Lower leg skin (tissue), 4 donors: ENCODE measurements at regions not wholly inside any gene's neighbourhood (a gene's known extent, or its start where the extent isn't known, plus 50 kb on each side); places are given as distances from the start of the nearest gene placed in this dataset.

Experiments
- DNase-seq, 2 donors: peaks; one replicate each; pipeline ENCODE4 v3.0.0-alpha.2; 2019; ENCODE audit warnings: low spot score in 2 of 2
- H3K4me3 ChIP-seq: fragments of 200-600 bp; sonication (generic); 2 replicates; pipeline ENCODE4 v1.5.1; 2017; ENCODE audit warnings: mild to moderate bottlenecking, low read depth; ENCODE audit not compliant: poor library complexity, severe bottlenecking
- POLR2A ChIP-seq, 2 donors: fragments of 450-650 bp; IDR thresholded peaks; one replicate each; pipeline ENCODE4 v1.6.1; 2016 to 2017; ENCODE audit warnings: antibody characterized with exemption in 2 of 2, mild to moderate bottlenecking in 1 of 2, moderate library complexity in 1 of 2
- WGBS, 2 donors: methylation state at CpG; one replicate each; pipeline ENCODE4 v1.1.5; 2018; 5-methylcytosine and 5-hydroxymethylcytosine counted together
- intact Hi-C: fragments of 100-400 bp; cut with DNase I; formaldehyde crosslinking; loops from one replicate; pipeline ENCODE4 v1.15.0; 2023; ENCODE audit warnings: low total_unique reads
- TF ChIP-seq, protein P1 (sequence below), 3 donors: fragments of 450-650 bp; IDR thresholded peaks; one replicate each; pipeline ENCODE4 v1.5.1; 2016; ENCODE audit warnings: antibody characterized with exemption in 3 of 3, mild to moderate bottlenecking in 3 of 3, moderate library complexity in 2 of 3

DNA sequence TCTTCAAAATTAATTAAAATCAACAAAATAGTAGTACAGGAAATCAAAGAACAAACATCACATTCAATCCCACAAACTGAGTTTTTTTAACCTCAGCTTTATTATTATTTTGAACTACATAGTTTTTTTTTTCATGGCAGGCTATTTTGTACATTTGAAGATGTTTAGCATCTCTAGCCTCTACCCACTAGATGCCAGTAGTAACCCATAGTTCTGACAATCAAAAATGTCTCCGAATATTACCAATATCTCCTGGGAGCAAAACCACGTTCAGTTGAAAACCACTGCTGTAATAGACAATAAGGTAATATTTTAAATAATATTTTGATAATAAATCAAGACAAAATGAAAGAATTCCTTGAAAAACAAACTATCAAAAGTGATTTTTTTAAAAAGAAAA is 702.6 kb upstream of the LRRTM1 start:
- 74 to 84% methylated on average over 2 of the region's 2 CpGs for WGBS, 2 donors
- no peak for TF ChIP-seq POLR2A (IDR thresholded peaks at IDR 0.05)
- TF ChIP-seq, protein P1, sequence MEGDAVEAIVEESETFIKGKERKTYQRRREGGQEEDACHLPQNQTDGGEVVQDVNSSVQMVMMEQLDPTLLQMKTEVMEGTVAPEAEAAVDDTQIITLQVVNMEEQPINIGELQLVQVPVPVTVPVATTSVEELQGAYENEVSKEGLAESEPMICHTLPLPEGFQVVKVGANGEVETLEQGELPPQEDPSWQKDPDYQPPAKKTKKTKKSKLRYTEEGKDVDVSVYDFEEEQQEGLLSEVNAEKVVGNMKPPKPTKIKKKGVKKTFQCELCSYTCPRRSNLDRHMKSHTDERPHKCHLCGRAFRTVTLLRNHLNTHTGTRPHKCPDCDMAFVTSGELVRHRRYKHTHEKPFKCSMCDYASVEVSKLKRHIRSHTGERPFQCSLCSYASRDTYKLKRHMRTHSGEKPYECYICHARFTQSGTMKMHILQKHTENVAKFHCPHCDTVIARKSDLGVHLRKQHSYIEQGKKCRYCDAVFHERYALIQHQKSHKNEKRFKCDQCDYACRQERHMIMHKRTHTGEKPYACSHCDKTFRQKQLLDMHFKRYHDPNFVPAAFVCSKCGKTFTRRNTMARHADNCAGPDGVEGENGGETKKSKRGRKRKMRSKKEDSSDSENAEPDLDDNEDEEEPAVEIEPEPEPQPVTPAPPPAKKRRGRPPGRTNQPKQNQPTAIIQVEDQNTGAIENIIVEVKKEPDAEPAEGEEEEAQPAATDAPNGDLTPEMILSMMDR (IDR thresholded peaks at IDR 0.05), result no peak
- no peak for DNase-seq

DNA sequence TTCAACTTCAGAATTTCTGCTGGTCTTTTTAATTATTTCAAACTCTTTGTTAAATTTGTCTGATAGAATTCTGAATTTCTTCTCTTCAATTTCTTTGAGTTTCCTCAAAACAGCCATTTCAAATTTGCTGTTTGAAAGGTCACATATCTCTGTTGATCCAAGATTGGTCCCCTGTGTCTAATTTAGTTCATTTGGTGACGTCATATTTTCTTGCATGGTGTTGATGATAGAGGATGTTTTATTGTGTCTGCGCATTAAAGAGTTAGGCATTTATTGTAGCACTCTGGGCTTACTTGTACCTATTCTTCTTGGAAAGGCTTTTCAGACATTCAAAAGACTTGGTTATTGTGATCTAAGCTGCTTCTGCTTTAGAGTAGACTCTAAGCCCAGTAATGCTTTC is 698.4 kb upstream of the LRRTM1 start:
- no peak overlapping the region for H3K4me3 ChIP-seq
- no peak for DNase-seq
- WGBS, 2 donors, result 87 to 90% methylated on average over 2 of the region's 2 CpGs
- no peak for TF ChIP-seq POLR2A (IDR thresholded peaks at IDR 0.05)
- TF ChIP-seq, protein P1 (IDR thresholded peaks at IDR 0.05), result no peak
- intact Hi-C loops, result no loop called here

More for the DNA sequence above, 702.6 kb upstream of the LRRTM1 start:
- intact Hi-C loops, result no loop called here
- no peak overlapping the region for H3K4me3 ChIP-seq

DNA sequence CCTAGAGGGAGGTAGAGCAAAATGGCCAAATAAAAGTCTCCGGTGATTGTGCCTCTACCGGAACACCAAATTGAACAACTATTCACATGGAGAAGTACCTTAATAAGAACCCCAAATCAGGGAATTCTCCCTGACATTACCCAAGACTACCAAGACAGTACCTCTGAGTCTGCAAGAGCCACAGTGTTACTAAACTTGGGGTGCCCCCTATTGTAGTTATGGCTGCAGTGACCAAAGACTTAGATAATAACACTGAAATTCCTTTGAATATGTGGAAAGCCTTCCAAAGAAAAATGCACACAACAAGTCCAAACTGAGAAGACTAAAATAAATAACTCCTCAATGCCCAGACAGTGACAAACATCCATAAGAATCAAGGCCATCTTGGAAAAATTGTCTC is 682.9 kb upstream of the LRRTM1 start:
- no peak for DNase-seq
- H3K4me3 ChIP-seq, result no peak overlapping the region
- intact Hi-C loops, result no loop called here
- no peak for TF ChIP-seq POLR2A (IDR thresholded peaks at IDR 0.05)
- TF ChIP-seq, protein P1 (IDR thresholded peaks at IDR 0.05), result no peak
- 96 to 98% methylated on average over 2 of the region's 2 CpGs for WGBS, 2 donors

DNA sequence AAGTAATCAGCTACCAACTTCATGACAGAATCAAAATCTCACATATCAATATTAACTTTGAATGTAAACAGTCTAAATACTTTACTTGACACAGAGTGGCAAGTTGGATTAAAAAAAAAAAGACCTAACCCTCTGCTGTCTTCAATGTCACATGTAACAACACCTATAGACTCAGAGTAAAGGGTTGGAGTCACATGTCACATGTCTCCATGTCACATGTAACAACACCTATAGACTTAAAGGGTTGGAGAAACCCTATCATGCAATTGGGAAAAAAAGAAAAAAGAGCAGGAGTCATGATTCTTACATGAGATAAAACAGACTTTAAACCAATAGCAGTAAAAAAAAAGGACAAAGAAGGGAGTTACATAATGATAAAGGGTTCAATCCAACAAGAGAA is 665.3 kb upstream of the LRRTM1 start:
- no peak overlapping the region for H3K4me3 ChIP-seq
- intact Hi-C loops, result no loop called here
- no peak for DNase-seq
- TF ChIP-seq POLR2A (IDR thresholded peaks at IDR 0.05), result no peak
- TF ChIP-seq, protein P1 (IDR thresholded peaks at IDR 0.05), result no peak

DNA sequence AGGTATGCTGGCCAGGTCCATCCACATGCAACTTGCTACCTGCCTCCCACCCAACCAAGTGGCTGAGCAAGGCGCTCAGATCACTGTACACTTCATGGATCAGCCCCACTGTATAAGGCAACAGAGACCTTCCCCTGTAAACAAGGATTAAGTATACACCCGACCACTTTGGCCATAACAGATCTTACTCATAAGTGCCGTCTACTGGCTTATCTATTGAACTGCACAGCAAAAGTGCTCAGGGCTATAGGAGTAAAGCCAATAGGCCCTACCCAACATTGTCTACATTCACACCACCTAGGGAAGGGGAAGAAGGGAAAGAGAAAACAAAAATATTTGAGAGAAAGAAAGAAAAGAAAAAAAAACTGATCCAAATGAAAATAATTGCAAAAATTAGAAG is 663.9 kb upstream of the LRRTM1 start:
- 72 to 77% methylated on average over 3 of the region's 3 CpGs for WGBS, 2 donors
- TF ChIP-seq, protein P1 (IDR thresholded peaks at IDR 0.05), result no peak
- TF ChIP-seq POLR2A (IDR thresholded peaks at IDR 0.05), result no peak
- no peak overlapping the region for H3K4me3 ChIP-seq
- intact Hi-C loops, result no loop called here
- no peak for DNase-seq

DNA sequence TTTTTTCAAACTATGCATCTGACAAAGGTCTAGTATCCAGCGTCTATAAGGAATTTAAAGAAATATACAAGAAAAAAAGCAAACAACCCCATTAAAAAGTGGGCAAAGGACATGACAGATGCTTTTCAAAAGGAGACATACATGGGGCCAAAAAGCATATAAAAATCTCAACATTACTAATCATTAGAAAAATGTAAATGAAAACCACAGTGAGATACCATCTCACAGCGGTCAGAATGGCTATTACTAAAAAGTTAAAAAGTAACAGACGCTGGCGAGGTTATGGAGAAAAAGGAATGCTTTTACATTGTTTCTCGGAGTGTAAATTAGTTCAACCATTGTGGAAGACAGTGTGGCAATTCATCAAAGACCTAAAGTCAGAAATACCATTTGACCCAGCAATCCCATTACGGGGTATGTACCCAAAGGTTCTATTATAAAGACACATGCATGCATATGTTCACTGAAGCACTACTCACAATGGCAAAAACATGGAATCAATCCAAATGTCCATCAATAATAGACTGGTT is 643.1 kb upstream of the LRRTM1 start:
- no peak for DNase-seq
- intact Hi-C loops, result no loop called here
- H3K4me3 ChIP-seq, result no peak overlapping the region
- WGBS, 2 donors, result 90 to 92% methylated on average over 6 of the region's 6 CpGs
- TF ChIP-seq, protein P1 (IDR thresholded peaks at IDR 0.05), result no peak
- TF ChIP-seq POLR2A (IDR thresholded peaks at IDR 0.05), result no peak
